Bone marrow (tissue), 2 donors: ENCODE measurements at regions not wholly inside any gene's neighbourhood (a gene's known extent, or its start where the extent isn't known, plus 50 kb on each side); places are given as distances from the start of the nearest gene placed in this dataset.
"Not testable (repeated sequence)": the region's sequence is repeated elsewhere in the genome, so short reads cannot be mapped to it uniquely, and the experiment has no call there.

Experiments used
- DNase-seq, 2 donors: peaks; one replicate each; lab custom pipeline; 2025; lab: John Stamatoyannopoulos, UW

DNA sequence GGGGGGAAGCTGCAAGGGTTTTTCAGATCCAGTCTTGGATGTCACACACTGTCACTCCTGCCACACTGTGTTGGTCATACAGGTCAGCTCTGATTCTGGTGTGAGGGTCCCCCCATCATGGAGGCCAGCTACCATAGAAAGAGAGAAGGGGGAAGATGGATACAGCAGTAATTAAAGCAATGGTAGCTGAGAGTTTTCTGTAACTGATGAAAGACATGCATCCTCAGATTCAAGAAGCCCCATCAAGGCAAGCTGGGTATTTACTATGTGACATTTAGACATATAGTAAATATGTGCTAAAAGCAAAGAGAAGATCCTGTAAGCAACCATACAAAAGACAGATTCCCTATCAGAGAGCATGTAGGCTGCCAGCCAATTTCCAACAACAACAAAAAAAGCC lies 110.9 kb upstream of the COL5A1 start:
- no peak for DNase-seq

GRCh38 chr9:134531220-134531970 lies 110.2 kb upstream of the COL5A1 start:
- no peak for DNase-seq

DNA sequence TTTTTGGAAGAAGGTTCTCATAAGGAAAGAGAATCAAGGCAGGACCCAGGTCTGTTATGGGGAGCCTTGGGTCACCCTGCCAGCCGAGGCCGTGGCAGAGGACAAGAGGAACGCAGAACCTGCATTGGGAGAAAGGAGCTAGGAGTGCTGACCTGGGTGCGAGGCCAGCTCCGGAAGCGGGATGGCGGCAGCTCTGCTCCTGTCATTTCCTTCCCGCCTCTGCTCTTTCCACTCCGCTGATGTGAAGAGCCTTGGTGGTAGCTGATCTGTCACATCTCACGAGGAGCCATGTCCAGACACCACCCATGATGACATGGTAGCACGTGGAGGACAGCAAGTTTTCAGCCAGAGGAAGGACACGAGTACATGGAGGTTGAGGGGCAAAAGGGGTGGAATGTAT lies 109.5 kb upstream of the COL5A1 start:
- DNase-seq: no peak

- not testable (repeated sequence) for DNase-seq
These were observed 108.9 kb upstream of the COL5A1 start for GRCh38 chr9:134532661-134533060.

DNA sequence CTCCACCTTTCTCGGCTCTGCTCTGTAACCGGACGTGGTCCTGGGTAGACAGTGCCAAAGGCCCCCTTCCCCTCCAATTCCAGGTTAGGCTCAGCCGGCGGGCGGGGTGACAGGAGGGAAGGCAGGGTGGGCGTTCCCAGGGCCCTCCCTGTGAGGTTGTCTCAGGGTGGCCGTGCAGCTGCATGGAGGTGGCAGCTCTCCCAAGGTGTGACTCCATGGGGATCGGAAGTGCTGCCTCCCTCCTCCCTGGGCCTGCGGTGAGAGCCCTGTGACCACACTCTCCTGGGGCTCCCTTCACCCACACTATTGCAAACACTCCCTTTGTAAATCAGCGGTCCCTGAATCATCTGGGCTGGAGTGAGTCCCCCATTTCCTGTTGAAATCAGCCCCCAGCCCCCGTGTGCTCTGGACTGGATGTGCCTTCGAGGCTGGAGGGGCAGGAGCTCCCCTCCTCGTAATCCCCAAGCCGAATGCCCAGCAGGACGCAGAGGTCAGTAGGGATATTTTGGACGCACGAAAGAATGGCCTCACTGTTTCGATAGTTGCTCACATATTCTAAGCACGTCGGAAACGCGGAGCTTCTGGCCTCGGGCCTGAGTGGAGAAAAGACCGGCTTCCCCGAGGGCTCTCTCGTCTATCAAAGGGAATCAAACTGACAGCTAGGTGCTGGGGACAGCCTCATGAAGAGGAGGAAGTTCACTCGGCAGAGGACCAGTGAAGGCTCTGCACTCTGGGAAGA lies 107.6 kb upstream of the COL5A1 start:
- no peak for DNase-seq

DNA sequence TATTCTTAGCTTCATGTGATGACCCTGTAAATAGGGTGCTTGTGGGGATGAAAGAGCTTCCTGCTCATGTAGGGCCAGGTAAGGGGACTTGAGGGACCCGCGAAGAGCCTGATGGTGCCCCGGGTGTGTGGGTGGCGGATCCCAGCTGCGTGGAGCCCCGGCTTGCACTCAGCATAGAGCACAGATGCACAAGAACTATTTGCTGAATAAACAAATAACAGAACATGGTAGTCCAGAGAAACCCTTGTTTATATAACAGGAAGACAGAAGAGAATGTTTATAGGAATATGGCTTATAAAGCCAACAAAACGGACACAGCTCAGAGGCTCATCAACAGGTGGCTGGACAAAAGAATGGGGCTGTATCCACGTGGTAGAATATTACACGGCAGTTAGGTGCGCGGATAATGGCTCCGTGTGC lies 106.9 kb upstream of the COL5A1 start:
- DNase-seq: no peak

DNA sequence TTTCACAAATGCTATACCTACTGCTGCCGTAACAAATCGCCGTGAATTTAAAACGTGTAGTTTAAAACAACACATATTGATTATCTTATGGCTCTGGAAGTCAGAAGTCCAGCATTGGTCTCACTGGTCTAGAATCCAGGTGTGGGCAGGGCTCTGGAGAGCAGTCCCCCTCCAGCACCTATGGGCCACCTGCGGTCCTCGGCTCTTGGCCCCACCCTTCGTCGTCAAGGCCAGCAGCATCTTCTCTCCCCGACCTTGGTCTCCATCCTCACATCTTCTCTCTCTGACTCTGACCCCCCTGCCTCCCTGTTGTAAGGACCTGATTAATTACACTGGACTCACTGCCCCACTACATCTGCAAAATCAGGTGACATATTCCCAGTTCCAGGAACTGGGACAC lies 106.4 kb upstream of the COL5A1 start:
- no peak for DNase-seq

- DNase-seq: no peak
These were observed 105.3 kb upstream of the COL5A1 start for GRCh38 chr9:134536101-134536900.

- no peak for DNase-seq
These were observed 104.7 kb upstream of the COL5A1 start for GRCh38 chr9:134536931-134537330.

- DNase-seq: no peak
These were observed 103.5 kb upstream of the COL5A1 start for GRCh38 chr9:134537951-134538641.

- no peak for DNase-seq
These were observed 102.6 kb upstream of the COL5A1 start for GRCh38 chr9:134538856-134539566.

DNA sequence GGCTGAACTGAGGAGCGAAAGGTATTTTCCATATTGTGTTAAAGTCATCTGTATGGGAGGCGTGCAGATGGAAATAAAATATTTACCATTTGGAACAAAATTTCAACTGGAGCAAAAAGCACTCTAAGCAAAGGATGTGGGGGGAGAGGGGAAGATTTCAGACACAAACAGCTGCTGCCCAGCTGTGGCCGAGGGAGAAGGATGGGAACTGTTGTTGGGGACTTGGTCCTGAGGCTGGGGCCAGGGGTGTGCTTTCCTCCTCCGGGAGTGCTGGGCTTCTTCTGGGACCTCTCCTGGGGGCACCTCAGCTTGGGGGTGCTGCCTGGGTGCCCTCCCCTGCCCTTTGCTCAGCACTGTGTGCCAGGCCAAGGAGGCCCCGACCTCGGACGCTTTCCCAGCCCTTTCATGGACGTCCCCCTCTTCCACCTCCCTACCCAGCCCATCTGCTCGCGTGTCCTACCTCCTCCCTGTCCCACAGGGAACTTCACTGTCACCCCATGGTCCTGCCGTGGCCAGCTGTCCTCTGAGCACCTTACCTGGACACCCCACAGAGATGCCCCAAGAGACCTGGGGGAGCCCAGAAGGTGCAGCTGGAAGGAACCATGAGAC lies 101.9 kb upstream of the COL5A1 start:
- DNase-seq: no peak

DNA sequence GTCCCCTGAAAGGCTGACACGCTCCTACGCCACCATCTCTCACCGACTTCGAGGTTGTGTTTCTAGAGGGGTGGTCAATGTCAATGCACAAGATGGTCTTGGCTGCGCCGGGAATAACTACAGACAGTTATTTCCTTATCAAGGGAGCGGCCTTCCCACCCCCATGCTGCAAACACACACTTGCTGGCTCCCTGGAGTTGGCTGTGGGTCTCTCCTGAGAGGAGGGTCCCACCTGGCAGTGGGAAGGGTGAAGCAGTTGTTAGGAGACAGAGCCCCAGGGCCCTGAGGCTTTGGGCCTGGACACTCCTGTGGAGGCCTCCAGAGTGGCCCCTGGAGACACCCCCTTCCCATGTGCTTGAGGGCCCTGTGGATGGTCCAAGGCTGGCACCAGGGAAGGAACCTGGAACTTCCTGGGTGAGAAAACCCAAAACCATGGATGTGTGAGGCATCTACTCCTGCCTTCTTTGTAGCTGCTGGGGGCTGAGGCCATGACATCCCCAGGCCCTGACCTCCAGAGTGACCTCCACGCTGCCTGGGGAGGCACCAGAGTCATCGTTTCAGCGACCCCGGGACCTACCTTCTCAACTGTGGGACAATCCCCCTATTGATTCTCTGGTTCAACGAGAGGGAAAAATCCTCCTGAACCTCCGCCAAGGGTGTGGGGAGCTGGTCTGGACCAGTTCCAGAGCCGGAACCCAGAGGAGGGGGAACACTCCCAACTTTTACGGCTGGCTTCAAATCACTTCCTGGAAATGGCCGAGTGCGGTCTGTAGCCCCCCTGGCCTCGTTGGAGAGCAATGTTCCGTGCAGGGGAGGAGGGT lies 101.1 kb upstream of the COL5A1 start:
- DNase-seq: no peak

DNA sequence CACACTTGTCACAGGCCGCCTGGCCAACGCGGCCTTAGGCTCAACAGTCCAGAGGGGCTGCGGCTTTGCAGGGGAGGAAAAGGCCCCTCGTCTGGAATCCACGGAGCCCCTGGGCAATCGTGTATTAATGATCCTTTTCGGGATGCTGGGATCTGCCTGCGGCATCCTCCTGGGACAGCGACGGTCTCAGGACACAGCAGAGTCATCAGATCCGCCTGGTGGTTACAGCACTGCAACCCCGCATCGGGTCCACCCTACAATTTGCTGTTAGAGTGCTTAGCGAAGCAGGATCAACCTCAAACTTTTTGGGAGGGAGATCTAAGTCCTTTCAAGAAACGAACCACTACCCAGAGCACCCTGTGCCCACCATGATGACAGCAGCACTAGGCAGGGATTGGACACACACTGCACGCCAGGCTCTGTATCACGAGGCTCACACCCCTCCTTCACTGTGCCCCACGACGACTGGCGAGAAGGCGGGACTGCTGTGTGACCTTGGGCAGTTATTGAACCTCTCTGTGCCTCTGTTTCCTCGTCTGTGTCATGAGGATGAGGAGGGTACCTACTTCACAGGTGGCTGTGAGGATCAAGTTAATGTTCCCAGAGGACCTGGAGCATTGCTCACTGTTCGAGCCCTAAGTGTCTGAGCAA lies 100.4 kb upstream of the COL5A1 start:
- no peak for DNase-seq

DNA sequence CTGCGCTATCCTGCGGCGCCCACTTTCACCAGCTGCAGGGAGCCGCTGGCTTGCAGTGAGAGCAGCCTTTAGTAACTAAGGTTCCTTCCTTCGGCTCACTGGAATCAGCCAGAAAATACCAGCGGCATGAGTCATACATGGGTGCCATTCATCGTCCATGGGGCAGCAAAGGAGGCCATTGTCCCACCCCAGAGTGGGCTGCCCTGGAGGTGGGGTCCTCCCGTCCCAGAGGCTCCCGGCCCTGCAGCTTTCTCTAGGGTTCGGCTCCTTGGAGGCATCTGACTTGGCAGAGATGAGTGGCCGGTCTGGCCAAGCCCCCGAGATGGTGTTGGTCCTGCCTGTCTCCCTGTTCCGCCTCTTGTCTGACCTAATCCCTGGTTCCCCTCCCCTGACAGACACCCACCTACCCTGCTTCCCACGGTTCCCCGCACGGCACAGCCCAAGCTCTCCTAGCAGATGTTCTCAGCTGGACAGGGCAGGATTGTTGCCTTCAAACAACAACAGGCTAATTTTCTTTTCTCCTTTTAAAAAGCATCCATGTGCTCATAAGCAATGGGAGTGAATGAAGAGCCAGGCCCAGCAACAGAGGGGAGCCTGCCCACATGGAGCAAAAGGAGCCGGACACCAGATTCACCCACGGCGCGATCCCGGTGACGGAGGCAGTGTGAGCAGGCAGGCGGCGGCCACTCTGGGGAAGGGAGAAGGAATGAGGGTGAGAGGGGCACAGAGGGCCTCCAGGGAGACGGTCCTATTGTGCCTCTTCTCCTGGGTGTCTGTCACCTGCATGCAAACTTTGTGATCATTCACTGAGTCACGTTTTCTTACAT lies 97.0 kb upstream of the COL5A1 start:
- no peak for DNase-seq

DNA sequence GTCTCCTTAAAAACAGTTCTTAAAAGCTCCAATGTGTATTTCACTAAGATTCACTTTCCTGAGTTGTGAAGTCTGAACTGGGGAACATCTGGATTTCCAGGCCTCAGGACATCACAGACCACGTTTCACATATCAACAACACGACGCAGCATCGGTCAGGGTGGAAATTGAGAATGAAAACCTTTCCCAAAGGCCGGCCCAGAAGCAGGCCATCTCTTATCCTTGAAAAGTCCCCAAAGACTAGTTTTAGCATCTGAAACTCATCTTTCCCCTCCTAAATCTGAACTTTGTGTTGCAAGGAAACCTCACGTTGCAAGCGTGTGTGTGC lies 96.4 kb upstream of the COL5A1 start:
- no peak for DNase-seq

DNA sequence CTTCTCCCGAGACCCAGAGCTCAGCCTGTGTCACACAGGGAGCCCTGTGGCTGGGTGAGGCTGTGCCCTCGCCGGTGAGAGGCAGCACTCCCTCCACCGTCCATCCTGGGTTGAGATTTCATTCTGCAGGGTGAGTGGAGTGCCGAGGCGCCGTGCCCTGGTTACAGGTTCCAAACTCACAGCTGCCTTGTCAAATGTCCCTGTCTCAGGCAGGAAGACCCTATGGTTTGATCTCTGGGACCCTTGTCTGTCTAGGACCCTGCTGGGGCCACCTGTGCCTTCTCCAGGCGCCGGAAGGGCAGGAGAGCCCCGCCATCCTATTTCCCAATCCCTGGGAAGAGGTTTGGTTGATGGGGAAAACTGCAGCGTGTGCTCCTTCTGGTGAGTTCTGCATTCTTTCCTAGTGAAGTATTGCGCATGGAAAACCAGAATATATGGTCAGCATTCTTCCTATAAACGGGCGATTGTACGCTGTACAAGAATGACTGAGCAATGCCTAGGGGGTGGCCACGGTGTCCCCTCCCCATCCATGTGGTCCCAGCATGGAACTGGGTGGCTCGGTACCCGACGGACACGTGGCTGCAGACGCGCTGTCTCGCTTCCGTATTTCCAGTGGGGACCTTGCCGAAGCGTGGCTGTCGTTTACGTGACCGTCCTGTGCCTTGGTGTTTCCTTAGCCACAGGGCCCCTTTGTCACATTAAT lies 95.9 kb upstream of the COL5A1 start:
- DNase-seq: no peak

DNA sequence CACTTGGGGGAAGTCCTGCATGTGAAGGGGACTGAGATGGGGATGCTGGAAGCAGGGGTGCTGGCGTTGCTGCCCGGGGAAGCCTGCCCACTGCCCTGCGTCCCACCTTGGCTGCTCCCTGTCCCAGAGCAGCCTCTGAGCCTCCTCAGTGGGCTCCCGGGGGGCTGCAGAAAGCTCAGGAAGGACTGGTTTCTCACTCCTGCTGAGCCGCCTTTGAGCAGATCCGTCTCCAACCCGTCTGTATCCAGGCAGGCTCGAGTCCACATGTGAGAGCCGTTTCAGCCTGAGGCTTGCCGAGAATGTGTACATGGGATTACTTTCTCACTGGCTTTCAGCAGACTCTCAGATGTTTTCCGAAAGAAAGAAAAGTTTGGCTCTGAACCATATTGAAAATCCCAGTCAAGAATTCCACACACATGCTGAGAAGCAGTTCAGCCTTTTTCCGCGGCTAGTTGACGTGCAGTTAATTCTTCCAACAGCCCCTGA lies 95.3 kb upstream of the COL5A1 start:
- no peak for DNase-seq
